Suprapubic skin (tissue), 4 donors: ENCODE measurements at regions not wholly inside any gene's neighbourhood (a gene's known extent, or its start where the extent isn't known, plus 50 kb on each side); places are given as distances from the start of the nearest gene placed in this dataset.
"Not testable (repeated sequence)": the region's sequence is repeated elsewhere in the genome, so short reads cannot be mapped to it uniquely, and the experiment has no call there.

ENCODE experiments used
- EP300 ChIP-seq: sonication (generic); formaldehyde crosslinking; IDR thresholded peaks from one replicate; pipeline ENCODE4 v1.6.1; 2017; ENCODE audit warnings: antibody characterized with exemption
- POLR2AphosphoS5 ChIP-seq, 3 donors: sonication (generic); formaldehyde crosslinking; IDR thresholded peaks; one replicate each; pipeline ENCODE4 v1.6.1; 2017; ENCODE audit warnings: antibody characterized with exemption in 3 of 3

GRCh38 chr14:19120383-19120782 is 153.1 kb downstream of the POTEM start:
- TF ChIP-seq EP300; POLR2AphosphoS5 (IDR thresholded peaks at IDR 0.05): not testable (repeated sequence)
